GM12878 (cell line): ENCODE measurements at regions not wholly inside any gene's neighbourhood (a gene's known extent, or its start where the extent isn't known, plus 50 kb on each side); places are given as distances from the start of the nearest gene placed in this dataset.
"Not testable (repeated sequence)": the region's sequence is repeated elsewhere in the genome, so short reads cannot be mapped to it uniquely, and the experiment has no call there.

Experiments used
- ATAC-seq: fragments of 200-7000 bp; cut with Tn5 transposase; 3 replicates; pipeline ENCODE4 v1.9.1; 2020; ENCODE audit warnings: mild to moderate bottlenecking, moderate library complexity
- BruUV-seq: library from RNA; stranded (reverse); fragments of 400-500 nt; replicated peaks from 2 replicates; lab custom pipeline; 2021; lab: Mats Ljungman, UMichigan
- CTCF ChIA-PET: fragments of 300-600 bp; sonication (Branson Sonifier 250); formaldehyde crosslinking; extraction: SDS; loops from one replicate; lab custom pipeline; 2021; ENCODE audit warnings: inconsistent platforms; lab: Yijun Ruan, JAX
- POLR2A ChIA-PET: fragments of 350-600 bp; formaldehyde crosslinking; extraction: SDS; loops from one replicate; lab custom pipeline; 2021; ENCODE audit warnings: inconsistent platforms; lab: Charles Lee
- RAD21 ChIA-PET: fragments of 300-600 bp; sonication (Branson Sonifier 250); formaldehyde crosslinking; loops from one replicate; lab custom pipeline; 2023; ENCODE audit warnings: antibody characterized with exemption; ENCODE audit not compliant: unreplicated experiment; lab: Charles Lee
- SMC1A ChIA-PET: fragments of 300-600 bp; sonication (Branson Sonifier 250); formaldehyde crosslinking; loops from one replicate; lab custom pipeline; 2023; ENCODE audit not compliant: unreplicated experiment, uncharacterized antibody; lab: Charles Lee
- DNase-seq: peaks from one replicate; pipeline ENCODE4 v3.0.0-alpha.2; 2011; ENCODE audit warnings: low read depth, low spot score
- FAIRE-seq: peaks from 3 replicates; lab custom pipeline; 2011; peaks lifted over from hg19 to GRCh38; lab: Jason Lieb, UNC
- H2AFZ ChIP-seq: 2 replicates; pipeline ENCODE4 v1.6.0; 2011; ENCODE audit warnings: low read depth, low read length, control low read depth; ENCODE audit not compliant: control insufficient read depth
- H3K27ac ChIP-seq: 2 replicates; pipeline ENCODE4 v1.5.1; 2011; ENCODE audit warnings: control low read depth; ENCODE audit not compliant: control insufficient read depth, insufficient read depth
- H3K27me3 ChIP-seq, 2 experiments: replicated peaks in 1 of 2; 2 replicates each; pipeline versions ENCODE4 v1.6.0 to v1.6.1; 2011; ENCODE audit warnings: low read length in 1 of 2; ENCODE audit not compliant: control insufficient read depth in 2 of 2, insufficient read depth in 2 of 2
- H3K36me3 ChIP-seq, 2 experiments: 2 replicates each; pipeline ENCODE4 v1.5.1; 2011; ENCODE audit warnings: low read length in 1 of 2; ENCODE audit not compliant: control insufficient read depth in 2 of 2, insufficient read depth in 2 of 2
- H3K4me1 ChIP-seq: 2 replicates; pipeline ENCODE4 v1.6.1; 2011; ENCODE audit warnings: mild to moderate bottlenecking, low read length, moderate library complexity, mixed read lengths; ENCODE audit not compliant: control insufficient read depth, insufficient read depth
- H3K4me2 ChIP-seq: 2 replicates; pipeline ENCODE4 v1.6.0; 2011; ENCODE audit warnings: control low read depth; ENCODE audit not compliant: control insufficient read depth, insufficient read depth
- H3K4me3 ChIP-seq: fragments of 200-600 bp; sonication (generic); 2 replicates; pipeline ENCODE4 v1.5.1; 2016
- H3K79me2 ChIP-seq: 2 replicates; pipeline ENCODE4 v1.6.0; 2011; ENCODE audit warnings: low read length; ENCODE audit not compliant: control insufficient read depth, insufficient read depth
- H3K9ac ChIP-seq: 2 replicates; pipeline ENCODE4 v1.8.0; 2011; ENCODE audit warnings: low read length, control low read depth, mixed read lengths; ENCODE audit not compliant: control insufficient read depth, insufficient read depth
- H3K9me3 ChIP-seq: replicated peaks from 3 replicates; pipeline ENCODE4 v1.5.1; 2011; ENCODE audit warnings: mild to moderate bottlenecking, low read length; ENCODE audit not compliant: control insufficient read depth, insufficient read depth
- H4K20me1 ChIP-seq: 2 replicates; pipeline ENCODE4 v1.6.0; 2011; ENCODE audit not compliant: control insufficient read depth, insufficient read depth
- CBX3 ChIP-seq: fragments of 200-600 bp; sonication (generic); IDR thresholded peaks from 2 replicates; pipeline ENCODE4 v1.6.1; 2016; ENCODE audit warnings: low read depth, borderline replicate concordance
- CBX5 ChIP-seq: sonication (generic); IDR thresholded peaks from 2 replicates; pipeline ENCODE4 v1.6.1; 2016; ENCODE audit warnings: low read depth, moderate library complexity, mild to moderate bottlenecking, inconsistent platforms
- CEBPB ChIP-seq, 2 experiments: fragments of 150-350 bp in 1 of 2; IDR thresholded peaks; 2 replicates each; pipeline ENCODE4 v1.6.1; 2012 to 2014; ENCODE audit warnings: low read depth in 2 of 2, low read length in 2 of 2, borderline replicate concordance in 1 of 2, inconsistent platforms in 1 of 2
- IKZF2 ChIP-seq, 2 experiments: fragments of 450-650 bp; IDR thresholded peaks; 2 replicates each; pipeline ENCODE4 v1.6.1; 2017; ENCODE audit warnings: mild to moderate bottlenecking in 2 of 2, moderate library complexity in 2 of 2
- NFIC ChIP-seq: IDR thresholded peaks from 2 replicates; pipeline ENCODE4 v1.6.1; 2012; ENCODE audit warnings: low read depth, mild to moderate bottlenecking, inconsistent platforms, low read length, moderate library complexity
- PAX5 ChIP-seq: IDR thresholded peaks from 2 replicates; pipeline ENCODE4 v1.6.1; 2011; ENCODE audit warnings: low read depth, low read length, borderline replicate concordance
- PAX8 ChIP-seq: fragments of 450-650 bp; IDR thresholded peaks from 2 replicates; pipeline ENCODE4 v1.6.1; 2017; ENCODE audit warnings: mild to moderate bottlenecking, moderate library complexity
- WGBS: methylation state at CpG from one replicate; pipeline ENCODE4 v1.1.6; 2016; ENCODE audit warnings: low lambda C conversion rate; ENCODE audit not compliant: insufficient replicate concordance, insufficient coverage; ENCODE audit errors: missing lambda C conversion rate; 5-methylcytosine and 5-hydroxymethylcytosine counted together
- in situ Hi-C: fragments of 300-500 bp; cut with MboI; formaldehyde crosslinking; loops from 9 replicates; pipeline ENCODE4 v1.14.3; 2018; ENCODE audit warnings: mixed read lengths
- intact Hi-C: fragments of 100-400 bp; cut with micrococcal nuclease; formaldehyde crosslinking; loops from one replicate; pipeline ENCODE4 v1.14.2; 2022; ENCODE audit not compliant: unreplicated experiment
- TF ChIP-seq, protein P1 (sequence below): IDR thresholded peaks from 2 replicates; pipeline ENCODE4 v1.6.1; 2011; ENCODE audit warnings: borderline replicate concordance, low read depth, mild to moderate bottlenecking, moderate library complexity, mixed read lengths, low read length; ENCODE audit not compliant: insufficient read depth; ENCODE audit errors: extremely low read length
- TF ChIP-seq, protein P2 (sequence below): IDR thresholded peaks from 2 replicates; pipeline ENCODE4 v1.6.1; 2011; ENCODE audit warnings: low read depth, low read length, improper control_type of control experiment, borderline replicate concordance
- TF ChIP-seq, protein P3 (sequence below): IDR thresholded peaks from 2 replicates; pipeline ENCODE4 v1.6.1; 2012; ENCODE audit warnings: low read depth, low read length, improper control_type of control experiment

DNA sequence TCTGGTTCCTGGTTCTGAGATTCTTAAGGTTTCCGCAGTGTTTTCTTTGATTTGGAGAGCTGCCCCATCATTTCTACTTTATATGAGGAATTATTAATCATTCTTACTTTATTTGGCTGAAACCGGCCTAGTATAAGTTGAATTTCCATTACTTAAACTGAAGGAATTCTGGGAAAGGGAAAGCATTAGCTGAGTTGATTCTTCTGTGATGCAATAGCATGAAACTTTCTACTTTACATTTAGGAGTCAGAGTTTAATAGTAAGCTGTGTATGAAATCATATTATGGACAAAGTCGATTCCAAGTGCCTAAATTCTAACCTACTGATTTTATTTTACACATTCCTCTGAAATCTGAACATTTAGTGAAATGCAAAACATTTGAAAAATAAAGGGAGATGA, 1269.7 kb upstream of the ZEB2 start:
- Histone ChIP-seq H3K79me2 (no peaks in the 10 kb centered on the region), H3K4me1 (no peaks in the 10 kb centered on the region), H3K36me3 (no peaks in the 10 kb centered on the region), H3K27ac (no peak overlapping the region), H3K4me3 (no peak overlapping the region), H3K27me3 (no peaks in the 10 kb centered on the region), H3K4me2 (no peak overlapping the region), H4K20me1 (no peaks in the 10 kb centered on the region), H3K9me3 (no peaks in the 10 kb centered on the region), H3K9ac (no peak overlapping the region), H2AFZ (no peak overlapping the region)
- ATAC-seq (no peak), DNase-seq (no peak), FAIRE-seq (no peak)
- SMC1A ChIA-PET: no interaction called here
- in situ Hi-C loops: no loop called here
- 57% methylated on average over 3 of the region's 3 CpGs for WGBS
- RAD21 ChIA-PET: no interaction called here
- CTCF ChIA-PET: no interaction called here
- POLR2A ChIA-PET: no interaction called here
- no TSS peak for BruUV-seq
- intact Hi-C loops: no loop called here
- TF ChIP-seq CBX3 (no peak), CEBPB (IDR thresholded peaks at IDR 0.05; ENCODE audit: borderline replicate concordance in 1 of 2, low read depth in 2 of 2, low read length in 2 of 2) (no peak), PAX8 (no peak), NFIC (no peak), IKZF2 (IDR thresholded peaks at IDR 0.05) (no peak), PAX5 (no peak), CBX5 (no peak)
- TF ChIP-seq, protein P1, sequence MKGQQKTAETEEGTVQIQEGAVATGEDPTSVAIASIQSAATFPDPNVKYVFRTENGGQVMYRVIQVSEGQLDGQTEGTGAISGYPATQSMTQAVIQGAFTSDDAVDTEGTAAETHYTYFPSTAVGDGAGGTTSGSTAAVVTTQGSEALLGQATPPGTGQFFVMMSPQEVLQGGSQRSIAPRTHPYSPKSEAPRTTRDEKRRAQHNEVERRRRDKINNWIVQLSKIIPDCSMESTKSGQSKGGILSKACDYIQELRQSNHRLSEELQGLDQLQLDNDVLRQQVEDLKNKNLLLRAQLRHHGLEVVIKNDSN: no peak
- TF ChIP-seq, protein P2, sequence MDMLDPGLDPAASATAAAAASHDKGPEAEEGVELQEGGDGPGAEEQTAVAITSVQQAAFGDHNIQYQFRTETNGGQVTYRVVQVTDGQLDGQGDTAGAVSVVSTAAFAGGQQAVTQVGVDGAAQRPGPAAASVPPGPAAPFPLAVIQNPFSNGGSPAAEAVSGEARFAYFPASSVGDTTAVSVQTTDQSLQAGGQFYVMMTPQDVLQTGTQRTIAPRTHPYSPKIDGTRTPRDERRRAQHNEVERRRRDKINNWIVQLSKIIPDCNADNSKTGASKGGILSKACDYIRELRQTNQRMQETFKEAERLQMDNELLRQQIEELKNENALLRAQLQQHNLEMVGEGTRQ: no peak
- TF ChIP-seq, protein P3, sequence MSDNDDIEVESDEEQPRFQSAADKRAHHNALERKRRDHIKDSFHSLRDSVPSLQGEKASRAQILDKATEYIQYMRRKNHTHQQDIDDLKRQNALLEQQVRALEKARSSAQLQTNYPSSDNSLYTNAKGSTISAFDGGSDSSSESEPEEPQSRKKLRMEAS: no peak

DNA sequence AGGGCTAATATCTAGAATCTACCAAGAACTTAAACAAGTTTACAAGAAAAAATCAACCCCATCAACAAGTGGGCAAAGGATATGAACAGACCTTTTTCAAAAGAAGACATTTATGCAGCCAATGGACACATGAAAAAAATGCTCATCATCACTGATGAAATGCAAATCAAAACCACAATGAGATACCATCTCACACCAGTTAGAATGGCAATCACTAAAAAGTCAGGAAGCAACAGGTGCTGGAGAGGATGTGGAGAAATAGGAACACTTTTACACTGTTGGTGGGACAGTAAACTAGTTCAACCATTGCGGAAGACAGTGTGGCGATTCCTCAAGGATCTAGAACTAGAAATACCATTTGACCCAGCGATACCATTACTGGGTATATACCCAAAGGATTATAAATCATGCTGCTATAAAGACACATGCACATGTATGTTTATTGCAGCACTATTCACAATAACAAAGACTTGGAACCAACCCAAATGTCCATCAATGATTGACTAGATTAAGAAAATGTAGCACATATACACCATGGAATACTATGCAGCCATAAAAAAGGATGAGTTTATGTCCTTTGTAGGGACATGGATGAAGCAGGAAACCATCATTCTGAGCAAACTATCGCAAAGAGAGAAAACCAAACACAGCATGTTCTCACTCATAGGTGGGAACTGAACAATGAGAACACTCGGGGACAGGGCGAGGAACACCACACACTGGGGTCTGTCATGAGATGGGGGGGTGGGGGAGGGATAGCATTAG, 1267.9 kb upstream of the ZEB2 start:
- H3K4me3 ChIP-seq, H3K27ac ChIP-seq, H3K27me3 ChIP-seq, H3K79me2 ChIP-seq, H3K9me3 ChIP-seq, BruUV-seq, FAIRE-seq, H3K4me1 ChIP-seq, H4K20me1 ChIP-seq, ATAC-seq, H3K36me3 ChIP-seq, H3K4me2 ChIP-seq, in situ Hi-C loops, CTCF ChIA-PET, RAD21 ChIA-PET, POLR2A ChIA-PET, intact Hi-C loops, DNase-seq, H3K9ac ChIP-seq, H2AFZ ChIP-seq: not testable (repeated sequence)
- SMC1A ChIA-PET: interaction anchor here (0.6 kb wide), 1 partner anchor 78 kb away, joined by 3 read pairs; no protein-coding TSS in a partner anchor
- WGBS: 44% methylated on average over 6 of the region's 6 CpGs
